Gastroesophageal sphincter (tissue), 3 donors: ENCODE measurements at regions not wholly inside any gene's neighbourhood (a gene's known extent, or its start where the extent isn't known, plus 50 kb on each side); places are given as distances from the start of the nearest gene placed in this dataset.

Source experiments
- POLR2A ChIP-seq, 2 donors: fragments of 450-650 bp; IDR thresholded peaks; one replicate each; pipeline ENCODE4 v1.6.1; 2017; ENCODE audit warnings: antibody characterized with exemption in 2 of 2, mild to moderate bottlenecking in 2 of 2, moderate library complexity in 1 of 2
- TF ChIP-seq, protein P1 (sequence below), 4 experiments: fragments of 200-600 bp in 2 of 4; fragments of 450-650 bp in 2 of 4; sonication (generic) in 1 of 4; IDR thresholded peaks; one replicate each; pipeline ENCODE4 v1.5.1; 2017 to 2019; ENCODE audit warnings: antibody characterized with exemption in 4 of 4, mild to moderate bottlenecking in 2 of 4, moderate library complexity in 2 of 4

GRCh38 chr13:50449465-50449864 lies 394.0 kb downstream of the DLEU7 start:
- TF ChIP-seq, protein P1, sequence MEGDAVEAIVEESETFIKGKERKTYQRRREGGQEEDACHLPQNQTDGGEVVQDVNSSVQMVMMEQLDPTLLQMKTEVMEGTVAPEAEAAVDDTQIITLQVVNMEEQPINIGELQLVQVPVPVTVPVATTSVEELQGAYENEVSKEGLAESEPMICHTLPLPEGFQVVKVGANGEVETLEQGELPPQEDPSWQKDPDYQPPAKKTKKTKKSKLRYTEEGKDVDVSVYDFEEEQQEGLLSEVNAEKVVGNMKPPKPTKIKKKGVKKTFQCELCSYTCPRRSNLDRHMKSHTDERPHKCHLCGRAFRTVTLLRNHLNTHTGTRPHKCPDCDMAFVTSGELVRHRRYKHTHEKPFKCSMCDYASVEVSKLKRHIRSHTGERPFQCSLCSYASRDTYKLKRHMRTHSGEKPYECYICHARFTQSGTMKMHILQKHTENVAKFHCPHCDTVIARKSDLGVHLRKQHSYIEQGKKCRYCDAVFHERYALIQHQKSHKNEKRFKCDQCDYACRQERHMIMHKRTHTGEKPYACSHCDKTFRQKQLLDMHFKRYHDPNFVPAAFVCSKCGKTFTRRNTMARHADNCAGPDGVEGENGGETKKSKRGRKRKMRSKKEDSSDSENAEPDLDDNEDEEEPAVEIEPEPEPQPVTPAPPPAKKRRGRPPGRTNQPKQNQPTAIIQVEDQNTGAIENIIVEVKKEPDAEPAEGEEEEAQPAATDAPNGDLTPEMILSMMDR (IDR thresholded peaks at IDR 0.05), result no peak
- no peak for TF ChIP-seq POLR2A (IDR thresholded peaks at IDR 0.05)
